GM21786 (cell line): ENCODE measurements at regions not wholly inside any gene's neighbourhood (a gene's known extent, or its start where the extent isn't known, plus 50 kb on each side); places are given as distances from the start of the nearest gene placed in this dataset.
A peak's percentile ranks its signal among the peaks of the same experiment; 100 is the strongest.

ENCODE experiments used
- ATAC-seq: cut with Tn5 transposase; IDR thresholded peaks from one replicate; pipeline ENCODE4 v1.9.1; 2021; ENCODE audit not compliant: unreplicated experiment

DNA sequence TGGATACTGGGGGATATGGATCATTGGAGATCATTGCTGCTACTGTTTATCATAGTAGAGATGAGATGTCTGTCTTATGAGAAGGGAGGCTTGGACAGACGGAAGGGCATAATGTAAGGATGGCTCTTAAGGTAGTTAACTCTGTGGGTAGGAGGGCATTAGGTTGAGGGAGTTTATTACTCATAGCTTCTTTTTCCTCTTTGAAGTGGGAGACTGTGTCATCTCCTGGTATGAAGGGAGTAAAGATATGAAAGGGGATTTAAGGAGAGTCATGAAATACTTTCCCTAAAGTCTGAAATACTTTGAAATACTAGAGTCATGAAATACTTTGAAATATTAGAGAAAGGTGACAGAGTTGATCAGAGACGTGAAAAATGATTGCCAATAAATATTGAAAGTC is 255.5 kb upstream of the PITX2 start:
- no peak for ATAC-seq

GRCh38 chr4:110878956-110879355 is 256.1 kb upstream of the PITX2 start:
- no peak for ATAC-seq

- no peak for ATAC-seq
Observed at GRCh38 chr4:110886270-110886669, 263.4 kb upstream of the PITX2 start.

GRCh38 chr4:110886856-110887255 is 264.0 kb upstream of the PITX2 start:
- no peak for ATAC-seq

GRCh38 chr4:110897784-110898183 is 274.9 kb upstream of the PITX2 start:
- no peak for ATAC-seq

DNA sequence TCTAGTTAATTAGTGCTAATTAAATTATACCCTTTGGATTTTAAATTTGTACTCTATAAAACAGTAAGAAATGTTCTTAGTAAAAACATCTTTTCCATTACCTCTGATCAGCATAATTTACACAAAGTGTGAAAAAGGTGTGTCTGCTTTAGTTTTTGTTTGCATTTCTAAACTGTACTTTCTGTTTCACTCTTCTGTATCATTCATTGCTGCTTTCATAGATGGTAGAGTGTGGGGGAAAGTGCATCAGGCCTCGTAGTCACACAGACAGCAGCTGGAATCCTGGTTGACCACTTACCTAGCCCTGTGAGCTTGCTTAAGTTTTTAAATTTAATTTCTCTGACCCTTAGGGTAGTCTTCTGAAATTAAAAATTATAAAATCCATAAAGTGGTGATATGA is 275.4 kb upstream of the PITX2 start:
- ATAC-seq = peak; percentile 89

- ATAC-seq = no peak
Observed at GRCh38 chr4:110900213-110900769, 277.4 kb upstream of the PITX2 start.

DNA sequence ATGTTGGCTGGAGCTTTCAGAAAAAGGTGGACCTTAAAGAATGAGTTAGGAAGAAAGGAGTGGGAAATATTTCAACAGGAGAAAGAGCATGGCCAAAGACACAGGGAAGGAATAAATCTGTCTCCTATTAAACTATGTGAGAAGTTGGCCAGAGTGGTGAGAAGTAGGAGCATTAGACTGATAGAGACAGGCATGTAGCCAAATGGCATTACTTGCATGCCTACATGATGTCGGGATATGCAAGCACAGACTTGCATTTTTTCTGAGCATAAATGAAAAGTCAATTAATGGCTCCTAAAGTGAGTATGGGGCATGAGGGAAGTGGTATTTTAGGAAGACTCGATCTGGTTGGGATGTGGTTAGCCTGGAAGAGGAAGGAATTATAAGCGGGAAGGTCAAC is 279.6 kb upstream of the PITX2 start:
- no peak for ATAC-seq

DNA sequence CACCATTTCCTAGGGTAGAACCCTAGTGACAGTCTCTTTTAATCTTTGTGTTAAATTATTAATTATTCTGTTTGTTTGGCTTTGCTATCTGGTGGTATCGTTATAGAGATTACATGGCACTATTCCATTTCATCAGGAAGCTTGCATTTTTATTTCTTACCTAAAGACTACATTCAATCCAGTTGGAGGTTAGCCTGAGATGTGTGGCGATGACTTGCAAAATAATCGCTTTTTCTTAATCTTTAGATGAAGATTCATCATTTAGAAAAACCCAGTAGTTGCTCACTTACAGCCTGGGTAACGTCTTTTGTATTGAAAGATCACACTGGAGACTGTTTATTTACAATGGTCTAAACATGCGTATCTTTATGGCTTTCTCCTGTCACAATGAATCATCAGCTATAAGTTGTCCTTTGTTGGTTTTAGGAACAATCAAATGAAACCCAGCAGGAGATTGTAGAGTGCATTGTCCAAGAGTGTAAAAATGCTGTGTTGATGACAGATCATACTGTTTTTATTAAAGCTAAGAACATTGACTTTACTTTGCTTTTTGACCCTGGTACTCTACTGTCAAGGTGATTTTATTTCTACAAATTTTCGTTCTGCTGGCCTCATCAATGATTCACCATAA is 281.7 kb upstream of the PITX2 start:
- no peak for ATAC-seq

DNA sequence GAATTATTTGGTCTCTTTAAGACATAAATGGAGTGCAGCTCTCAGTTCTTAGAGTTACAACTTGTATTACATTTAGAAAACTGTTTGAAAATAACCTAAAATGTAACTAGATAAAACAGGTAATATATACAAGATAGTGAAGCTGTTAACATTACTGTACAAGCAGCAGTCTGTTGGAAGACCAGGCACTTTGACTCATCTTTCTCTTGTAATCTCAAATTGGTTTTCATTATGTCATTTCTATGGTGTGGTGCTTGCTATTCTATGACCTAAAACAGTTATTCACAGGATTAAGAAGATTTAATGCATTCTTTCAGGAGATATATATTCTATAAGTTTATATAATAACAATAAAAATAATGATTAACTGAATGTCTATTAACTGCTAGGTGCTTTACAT is 282.5 kb upstream of the PITX2 start:
- ATAC-seq = no peak

DNA sequence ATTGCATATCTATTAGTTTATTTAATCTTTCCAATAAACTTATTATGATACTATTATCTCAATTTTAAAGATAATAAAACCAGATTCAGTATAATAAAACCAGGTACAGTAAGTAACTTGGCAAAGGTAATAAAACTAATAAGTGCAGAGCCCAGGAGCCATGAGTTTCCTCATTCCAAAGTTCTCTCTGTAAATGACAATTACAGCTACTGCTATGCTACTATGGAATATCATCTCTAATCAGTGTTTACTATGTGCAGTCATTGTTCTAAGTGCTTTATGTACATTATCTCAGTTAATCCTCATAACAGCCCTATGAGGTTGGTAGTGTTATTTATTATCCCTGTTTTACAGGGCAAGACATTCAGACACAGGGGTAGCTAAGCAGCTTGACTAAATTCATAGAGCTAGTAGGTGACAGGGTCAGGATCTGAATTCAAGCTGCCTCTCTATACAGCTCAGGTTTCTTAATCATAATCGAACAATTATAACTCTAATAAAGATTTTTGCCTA is 285.0 kb upstream of the PITX2 start:
- ATAC-seq = no peak

GRCh38 chr4:110914791-110915190 is 291.9 kb upstream of the PITX2 start:
- no peak for ATAC-seq

- no peak for ATAC-seq
Observed at GRCh38 chr4:110915301-110915700, 292.4 kb upstream of the PITX2 start.

DNA sequence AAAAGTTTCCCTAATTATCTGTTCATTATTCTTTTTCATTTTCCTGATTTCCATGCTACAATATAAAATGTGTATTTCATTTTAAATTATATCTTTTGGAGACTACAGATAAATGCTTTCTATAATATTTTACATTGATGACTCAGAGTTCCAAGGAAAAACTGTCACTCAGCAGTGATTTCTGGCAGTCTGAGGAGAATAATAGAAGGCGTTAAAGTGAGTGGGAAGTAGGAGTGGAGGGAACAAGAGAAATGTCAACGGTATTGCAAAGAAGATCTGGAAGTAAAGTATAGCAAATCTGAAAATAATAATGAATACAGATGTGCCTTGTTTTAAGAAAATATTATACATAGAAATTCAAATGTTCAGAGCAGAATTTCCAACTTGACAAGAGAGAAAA is 293.6 kb upstream of the PITX2 start:
- ATAC-seq = no peak

- no peak for ATAC-seq
Observed at GRCh38 chr4:110917835-110918234, 295.0 kb upstream of the PITX2 start.

- no peak for ATAC-seq
Observed at GRCh38 chr4:110920990-110921389, 298.1 kb upstream of the PITX2 start.

GRCh38 chr4:110924761-110925160 is 301.9 kb upstream of the PITX2 start:
- ATAC-seq = no peak

GRCh38 chr4:110926841-110927400 is 304.0 kb upstream of the PITX2 start:
- no peak for ATAC-seq

DNA sequence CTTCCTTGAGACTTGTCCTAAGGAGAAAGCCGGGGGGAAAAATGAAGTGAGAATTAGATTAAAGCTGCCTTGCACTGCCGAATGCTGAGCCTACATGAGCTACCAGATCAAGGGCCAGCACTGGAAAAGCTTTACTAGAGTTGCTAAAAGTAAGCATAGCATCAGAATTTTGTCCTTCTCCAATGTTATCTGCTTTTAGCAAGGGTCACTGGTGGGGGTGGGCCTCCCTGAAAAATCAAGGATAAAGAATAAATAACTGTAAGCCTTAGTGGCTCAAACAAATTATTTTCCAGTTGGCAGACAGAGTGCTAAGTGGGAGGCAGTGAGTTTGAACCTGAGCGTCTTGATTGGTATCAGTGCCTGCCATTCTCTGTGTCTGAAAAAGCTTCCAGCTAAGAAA is 310.5 kb upstream of the PITX2 start:
- ATAC-seq = no peak

- ATAC-seq = no peak
Observed at GRCh38 chr4:110944501-110944900, 321.6 kb upstream of the PITX2 start.

DNA sequence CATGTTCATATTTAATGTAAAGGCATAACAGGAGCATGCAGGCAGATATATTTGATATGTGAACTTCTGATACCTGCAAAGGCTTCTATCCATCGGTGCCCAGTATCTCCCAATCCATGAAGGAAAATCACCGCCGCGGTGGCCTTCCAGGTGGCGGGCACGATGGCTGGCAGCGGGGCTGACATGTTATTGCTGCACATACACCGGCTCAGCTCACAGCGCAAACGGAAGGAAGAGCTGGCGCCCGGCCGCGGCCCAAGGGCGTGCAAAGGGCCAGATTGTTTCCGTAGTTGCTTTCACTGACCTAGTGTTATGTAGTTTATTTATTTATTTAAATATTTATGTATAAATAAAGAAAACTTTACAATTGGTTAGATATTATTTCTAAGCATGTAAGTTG is 322.7 kb upstream of the PITX2 start:
- no peak for ATAC-seq

GRCh38 chr4:110949542-110949941 is 326.7 kb upstream of the PITX2 start:
- no peak for ATAC-seq

- no peak for ATAC-seq
Observed at GRCh38 chr4:110950731-110951130, 327.9 kb upstream of the PITX2 start.
